Left lung (tissue), 4 donors: ENCODE measurements at regions not wholly inside any gene's neighbourhood (a gene's known extent, or its start where the extent isn't known, plus 50 kb on each side); places are given as distances from the start of the nearest gene placed in this dataset.
"Not testable (repeated sequence)": the region's sequence is repeated elsewhere in the genome, so short reads cannot be mapped to it uniquely, and the experiment has no call there.

Experiments used
- ATAC-seq: fragments of 200-7000 bp; cut with Tn5 transposase; one replicate; pipeline ENCODE4 v1.9.1; 2020; ENCODE audit warnings: moderate library complexity
- DNase-seq, 4 donors: peaks; one replicate each; pipeline ENCODE4 v3.0.0-alpha.2; 2013 to 2020
- H3K27ac ChIP-seq, 2 donors: fragments of 200-600 bp; sonication (generic) in 1 of 2; one replicate each; pipeline versions ENCODE4 v1.5.0 to v1.8.0; 2020 to 2021
- H3K27me3 ChIP-seq, 2 donors: fragments of 200-600 bp; sonication (generic) in 1 of 2; one replicate each; pipeline versions ENCODE4 v1.5.0 to v1.8.0; 2020 to 2021
- H3K36me3 ChIP-seq, 2 donors: fragments of 200-600 bp; sonication (generic) in 1 of 2; one replicate each; pipeline versions ENCODE4 v1.5.0 to v1.8.0; 2020 to 2021
- H3K4me1 ChIP-seq, 2 donors: fragments of 200-600 bp; one replicate each; pipeline ENCODE4 v1.8.0; 2021
- H3K4me3 ChIP-seq, 2 donors: fragments of 200-600 bp; sonication (generic) in 1 of 2; one replicate each; pipeline versions ENCODE4 v1.5.0 to v1.8.0; 2020 to 2021; ENCODE audit warnings: mild to moderate bottlenecking in 1 of 2
- H3K9me3 ChIP-seq, 2 donors: fragments of 200-600 bp; sonication (generic) in 1 of 2; one replicate each; pipeline versions ENCODE4 v1.5.0 to v1.8.0; 2020 to 2021
- CTCF ChIP-seq, 2 donors: fragments of 200-600 bp; sonication (generic) in 1 of 2; IDR thresholded peaks; one replicate each; pipeline versions ENCODE4 v1.5.0 to v1.8.0; 2021; ENCODE audit warnings: antibody characterized with exemption in 2 of 2
- intact Hi-C, 2 donors: fragments of 100-400 bp; cut with DNase I; formaldehyde crosslinking; loops; one replicate each; pipeline versions ENCODE4 v1.11.2 to v1.14.2; 2022
- donor health status: DM: no; HTN: yes; CAD: no.
- donor health status: DM: no; HTN: no; CAD: no.

GRCh38 chr16:22653876-22654275, 143.2 kb downstream of the NPIPB5 start:
- DNase-seq (no peak), ATAC-seq (no peak)
- TF ChIP-seq CTCF (IDR thresholded peaks at IDR 0.05): no peak
- Histone ChIP-seq H3K27me3 (peaks cover 0 to 33% of the 10 kb centered on the region in 2 donors), H3K9me3 (no peaks in the 10 kb centered on the region), H3K4me1 (no peaks in the 10 kb centered on the region), H3K27ac (no peak overlapping the region), H3K4me3 (no peak overlapping the region), H3K36me3 (no peaks in the 10 kb centered on the region)
- intact Hi-C loops: no loop called here

GRCh38 chr16:22656573-22656972, 145.9 kb downstream of the NPIPB5 start:
- ATAC-seq, H3K4me3 ChIP-seq, H3K4me1 ChIP-seq, H3K27ac ChIP-seq, DNase-seq, H3K9me3 ChIP-seq, intact Hi-C loops, H3K36me3 ChIP-seq: not testable (repeated sequence)
- peaks cover 0 to 18% of the 10 kb centered on the region in 2 donors for H3K27me3 ChIP-seq

- no peak for ATAC-seq
Observed at GRCh38 chr16:22659933-22660332, 149.2 kb downstream of the NPIPB5 start.

GRCh38 chr16:22660441-22661160, 149.9 kb downstream of the NPIPB5 start:
- H3K9me3 ChIP-seq: no peaks in the 10 kb centered on the region
- intact Hi-C loops: no loop called here
- ATAC-seq (no peak), DNase-seq (no peak)
- H3K4me1 ChIP-seq: no peaks in the 10 kb centered on the region
- peaks cover 0 to 13% of the 10 kb centered on the region in 2 donors for H3K27me3 ChIP-seq
- TF ChIP-seq CTCF (IDR thresholded peaks at IDR 0.05): no peak
- no peak overlapping the region for H3K27ac ChIP-seq
- no peaks in the 10 kb centered on the region for H3K36me3 ChIP-seq
- H3K4me3 ChIP-seq: no peak overlapping the region

More at GRCh38 chr16:22659933-22660332, 149.2 kb downstream of the NPIPB5 start:
- intact Hi-C loops: no loop called here
- no peaks in the 10 kb centered on the region for H3K4me1 ChIP-seq
- no peak overlapping the region for H3K4me3 ChIP-seq
- H3K27me3 ChIP-seq: peaks cover 0 to 13% of the 10 kb centered on the region in 2 donors
- DNase-seq: no peak
- H3K9me3 ChIP-seq: no peaks in the 10 kb centered on the region
- TF ChIP-seq CTCF (IDR thresholded peaks at IDR 0.05): no peak
- no peak overlapping the region for H3K27ac ChIP-seq
- no peaks in the 10 kb centered on the region for H3K36me3 ChIP-seq

- Histone ChIP-seq H3K4me3 (no peak overlapping the region), H3K27ac (no peak overlapping the region), H3K4me1 (no peaks in the 10 kb centered on the region), H3K36me3 (no peaks in the 10 kb centered on the region), H3K9me3 (no peaks in the 10 kb centered on the region), H3K27me3 (peaks cover 0 to 13% of the 10 kb centered on the region in 2 donors)
- intact Hi-C loops: no loop called here
- TF ChIP-seq CTCF (IDR thresholded peaks at IDR 0.05): no peak
- DNase-seq: no peak
- no peak for ATAC-seq
Observed at GRCh38 chr16:22661161-22661647, 150.5 kb downstream of the NPIPB5 start.

GRCh38 chr16:22662958-22663357, 151.0 kb upstream of the HS3ST2 start:
- H3K4me1 ChIP-seq, DNase-seq, ATAC-seq, H3K27ac ChIP-seq, intact Hi-C loops, H3K9me3 ChIP-seq, H3K4me3 ChIP-seq, H3K36me3 ChIP-seq: not testable (repeated sequence)
- peaks cover 0 to 13% of the 10 kb centered on the region in 2 donors for H3K27me3 ChIP-seq
